ENCODE measurements at regions not wholly inside any gene's neighbourhood (a gene's known extent, or its start where the extent isn't known, plus 50 kb on each side); places are given as distances from the start of the nearest gene placed in this dataset.

DNA sequence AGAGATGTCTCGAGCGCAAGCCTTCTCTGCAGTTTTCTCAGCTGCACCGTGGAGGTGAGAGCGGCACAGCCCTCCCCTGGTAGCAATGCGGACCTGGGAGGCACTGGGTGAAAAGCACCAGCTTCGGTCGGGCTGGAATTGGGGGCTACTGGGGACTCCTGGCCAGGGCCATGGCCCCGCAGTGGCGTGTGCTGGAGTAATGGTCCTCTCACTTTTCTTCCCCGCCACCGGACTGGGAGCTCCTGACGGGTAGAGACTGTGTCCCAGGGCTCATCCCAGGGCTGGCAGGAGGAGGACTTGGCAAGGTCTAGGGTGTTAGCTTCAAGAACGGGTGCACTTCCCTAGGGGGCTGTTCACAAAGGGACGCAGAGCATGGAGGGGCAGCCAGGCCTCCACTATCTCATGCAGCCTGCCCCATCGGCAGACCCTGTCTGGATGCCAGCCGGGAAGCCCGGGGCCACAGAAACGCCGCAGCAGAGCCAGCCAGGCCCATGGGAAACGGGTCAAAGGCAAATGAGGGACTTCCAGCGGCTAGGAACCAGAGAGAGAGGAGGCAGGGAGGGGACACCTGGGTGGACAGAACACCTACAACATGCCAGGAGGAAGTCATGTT lies 92.6 kb upstream of the MVB12B start:
- in situ Hi-C loops (cut with HindIII; ENCODE audit: low sequenced_read_pairs) = no loop called here
- TF ChIP-seq CTCF (IDR thresholded peaks at IDR 0.05; ENCODE audit: low read depth, low read length) = no peak
- no peak for DNase-seq (ENCODE audit: low read depth, low spot score)
- no peak overlapping the region for H3K4me3 ChIP-seq (ENCODE audit: low read depth, low read length)

GRCh38 chr9:126234681-126235335 lies 91.8 kb upstream of the MVB12B start:
- H3K4me3 ChIP-seq (ENCODE audit: low read depth, low read length) = no peak overlapping the region
- in situ Hi-C loops (cut with HindIII; ENCODE audit: low sequenced_read_pairs) = no loop called here
- DNase-seq (ENCODE audit: low read depth, low spot score) = no peak
- TF ChIP-seq CTCF (IDR thresholded peaks at IDR 0.05; ENCODE audit: low read depth, low read length) = no peak

DNA sequence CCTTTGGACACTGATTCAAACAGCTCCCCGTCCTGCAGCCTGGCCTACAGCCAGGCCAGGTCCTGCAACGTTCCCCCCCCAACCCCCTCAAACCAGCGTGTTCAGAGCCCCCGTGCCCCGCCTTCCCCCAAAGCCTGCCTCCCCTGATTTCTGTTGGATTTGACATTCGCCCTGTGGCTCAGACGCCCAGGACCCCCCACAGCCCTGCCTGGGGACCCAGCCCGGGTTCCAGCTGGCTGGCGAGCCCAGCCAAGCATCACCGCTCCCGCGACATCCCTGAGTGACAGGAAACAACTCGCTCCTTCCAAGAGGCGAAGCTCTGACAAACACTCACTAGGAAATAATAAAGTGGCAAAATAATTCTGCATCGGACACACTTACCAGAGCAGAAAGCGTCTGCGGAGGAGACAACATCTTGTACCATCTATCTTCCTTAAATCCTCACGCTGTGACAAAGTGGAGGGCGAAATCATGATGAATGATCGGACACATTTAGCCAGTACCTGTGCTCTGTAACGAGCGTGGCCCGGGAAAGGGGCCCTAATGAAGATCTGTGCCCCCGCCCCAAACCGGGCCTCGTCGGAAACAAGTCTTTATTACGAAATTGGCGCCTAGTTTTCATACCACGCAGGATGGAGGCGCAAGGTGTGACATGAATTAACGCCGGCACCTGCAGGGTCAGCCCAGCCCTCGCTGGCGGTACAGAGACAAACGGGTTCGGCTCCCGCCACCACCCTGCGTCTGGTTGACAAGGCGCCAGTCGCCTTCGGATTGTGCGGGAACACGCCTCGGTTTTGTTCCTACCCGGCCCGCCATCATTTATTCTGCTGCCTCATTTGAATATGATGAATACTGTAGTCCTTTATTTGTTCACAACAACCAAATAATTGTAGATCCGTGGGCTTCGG lies 91.0 kb upstream of the MVB12B start:
- in situ Hi-C loops (cut with HindIII; ENCODE audit: low sequenced_read_pairs) = no loop called here
- no peak for TF ChIP-seq CTCF (IDR thresholded peaks at IDR 0.05; ENCODE audit: low read depth, low read length)
- DNase-seq (ENCODE audit: low read depth, low spot score) = no peak
- H3K4me3 ChIP-seq (ENCODE audit: low read depth, low read length) = no peak overlapping the region

GRCh38 chr9:126236273-126236672 lies 90.4 kb upstream of the MVB12B start:
- in situ Hi-C loops (cut with HindIII; ENCODE audit: low sequenced_read_pairs) = no loop called here
- no peak for DNase-seq (ENCODE audit: low read depth, low spot score)
- TF ChIP-seq CTCF (IDR thresholded peaks at IDR 0.05; ENCODE audit: low read depth, low read length) = no peak

GRCh38 chr9:126238415-126238814 lies 88.2 kb upstream of the MVB12B start:
- no peak overlapping the region for H3K4me3 ChIP-seq (ENCODE audit: low read depth, low read length)
- in situ Hi-C loops (cut with HindIII; ENCODE audit: low sequenced_read_pairs) = no loop called here
- DNase-seq (ENCODE audit: low read depth, low spot score) = no peak
- TF ChIP-seq CTCF (IDR thresholded peaks at IDR 0.05; ENCODE audit: low read depth, low read length) = no peak

More at GRCh38 chr9:126236273-126236672, 90.4 kb upstream of the MVB12B start:
- no peak overlapping the region for H3K4me3 ChIP-seq (ENCODE audit: low read depth, low read length)

DNA sequence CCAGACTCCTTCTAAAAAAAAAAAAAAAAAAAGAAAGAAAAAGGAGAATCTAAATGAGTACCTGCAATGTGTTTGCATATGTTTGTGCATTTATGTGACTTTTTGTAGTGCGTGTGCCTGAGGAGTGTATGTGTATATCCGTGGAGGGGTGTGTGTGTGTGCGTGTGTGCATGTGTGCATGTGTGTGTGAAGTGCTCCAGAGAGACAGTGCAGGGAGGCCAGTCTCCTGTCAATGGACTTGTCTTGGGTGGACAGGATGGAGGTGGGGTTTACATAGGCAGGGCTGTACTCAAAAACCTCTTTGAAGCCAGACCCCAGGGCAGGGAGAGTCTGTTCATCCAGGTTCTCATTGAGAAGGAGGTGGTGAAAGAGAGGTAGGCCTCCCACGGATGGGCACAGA lies 87.1 kb upstream of the MVB12B start:
- in situ Hi-C loops (cut with HindIII; ENCODE audit: low sequenced_read_pairs) = no loop called here
- TF ChIP-seq CTCF (IDR thresholded peaks at IDR 0.05; ENCODE audit: low read depth, low read length) = no peak
- H3K4me3 ChIP-seq (ENCODE audit: low read depth, low read length) = no peak overlapping the region
- no peak for DNase-seq (ENCODE audit: low read depth, low spot score)

All from astrocyte of the spinal cord (primary cell).